Sigmoid colon (tissue), 4 donors: ENCODE measurements at regions not wholly inside any gene's neighbourhood (a gene's known extent, or its start where the extent isn't known, plus 50 kb on each side); places are given as distances from the start of the nearest gene placed in this dataset.

ENCODE experiments used
- CTCF ChIP-seq, 4 experiments: fragments of 450-650 bp in 3 of 4; fragments of 200-600 bp in 1 of 4; IDR thresholded peaks; one replicate each; pipeline ENCODE4 v1.5.1; 2016 to 2019; ENCODE audit warnings: antibody characterized with exemption in 4 of 4, mild to moderate bottlenecking in 3 of 4, moderate library complexity in 2 of 4
- POLR2A ChIP-seq, 2 donors: fragments of 450-650 bp; IDR thresholded peaks; one replicate each; pipeline ENCODE4 v1.6.1; 2016; ENCODE audit warnings: antibody characterized with exemption in 2 of 2, mild to moderate bottlenecking in 2 of 2, moderate library complexity in 2 of 2
- POLR2AphosphoS5 ChIP-seq, 4 donors: sonication (generic); formaldehyde crosslinking; IDR thresholded peaks; one replicate each; pipeline ENCODE4 v1.6.1; 2017; ENCODE audit warnings: antibody characterized with exemption in 4 of 4

- TF ChIP-seq CTCF (IDR thresholded peaks at IDR 0.05) (no peak), POLR2A (IDR thresholded peaks at IDR 0.05) (no peak), POLR2AphosphoS5 (IDR thresholded peaks at IDR 0.05) (no peak)
Observed at GRCh38 chr12:75579552-75579951, 68.1 kb upstream of the KRR1 start.
